Tibial nerve (tissue), 4 donors: ENCODE measurements at regions not wholly inside any gene's neighbourhood (a gene's known extent, or its start where the extent isn't known, plus 50 kb on each side); places are given as distances from the start of the nearest gene placed in this dataset.

Experiments
- CTCF ChIP-seq, 5 experiments: fragments of 200-600 bp in 3 of 5; fragments of 450-650 bp in 2 of 5; sonication (generic) in 3 of 5; IDR thresholded peaks; one replicate each; pipeline ENCODE4 v1.5.1; 2016 to 2019; ENCODE audit warnings: antibody characterized with exemption in 5 of 5, mild to moderate bottlenecking in 3 of 5, moderate library complexity in 2 of 5
- EP300 ChIP-seq, 2 donors: sonication (generic); formaldehyde crosslinking; IDR thresholded peaks; one replicate each; pipeline ENCODE4 v1.6.1; 2017; ENCODE audit warnings: antibody characterized with exemption in 2 of 2, mild to moderate bottlenecking in 1 of 2
- POLR2A ChIP-seq, 2 donors: fragments of 450-650 bp; IDR thresholded peaks; one replicate each; pipeline ENCODE4 v1.6.1; 2017; ENCODE audit warnings: antibody characterized with exemption in 2 of 2, mild to moderate bottlenecking in 2 of 2, moderate library complexity in 2 of 2

- TF ChIP-seq CTCF (IDR thresholded peaks at IDR 0.05) (no peak), POLR2A (IDR thresholded peaks at IDR 0.05) (no peak), EP300 (IDR thresholded peaks at IDR 0.05) (no peak)
Measured at GRCh38 chr22:23516304-23516703, 63.8 kb downstream of the IGLL1 start.
